ENCODE measurements at regions not wholly inside any gene's neighbourhood (a gene's known extent, or its start where the extent isn't known, plus 50 kb on each side); places are given as distances from the start of the nearest gene placed in this dataset.

DNA sequence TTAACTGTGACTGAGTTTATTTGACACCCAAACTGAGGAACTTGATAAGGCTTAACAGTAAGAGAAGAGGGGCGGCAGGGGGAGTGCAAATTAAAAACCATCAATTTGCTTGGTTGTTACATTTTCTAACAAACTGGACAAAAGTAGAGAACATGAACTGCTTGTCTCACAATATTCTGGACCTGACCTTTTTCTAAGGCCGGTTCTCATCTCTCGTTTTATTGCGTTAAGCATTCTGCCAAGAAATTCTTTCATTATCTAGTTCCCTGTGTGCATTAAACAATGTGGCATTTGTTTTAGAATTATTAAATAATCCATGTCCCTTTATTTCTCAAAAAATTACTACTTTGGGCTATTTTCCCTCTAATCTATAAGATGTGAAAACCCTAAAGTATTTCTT lies 565.2 kb upstream of the PKDCC start:
- Histone ChIP-seq H3K4me3 (no peak overlapping the region), H3K27me3 (no peaks in the 10 kb centered on the region), H3K27ac (no peak overlapping the region), H3K36me3 (no peaks in the 10 kb centered on the region), H3K9me3 (no peaks in the 10 kb centered on the region), H3K4me1 (peaks cover 0 to 7% of the 10 kb centered on the region in 2 donors)
- DNase-seq (ENCODE audit: low spot score in 2 of 2) = no peak
- TF ChIP-seq CTCF (IDR thresholded peaks at IDR 0.05) = no peak
- intact Hi-C loops (cut with DNase I) = no loop called here

DNA sequence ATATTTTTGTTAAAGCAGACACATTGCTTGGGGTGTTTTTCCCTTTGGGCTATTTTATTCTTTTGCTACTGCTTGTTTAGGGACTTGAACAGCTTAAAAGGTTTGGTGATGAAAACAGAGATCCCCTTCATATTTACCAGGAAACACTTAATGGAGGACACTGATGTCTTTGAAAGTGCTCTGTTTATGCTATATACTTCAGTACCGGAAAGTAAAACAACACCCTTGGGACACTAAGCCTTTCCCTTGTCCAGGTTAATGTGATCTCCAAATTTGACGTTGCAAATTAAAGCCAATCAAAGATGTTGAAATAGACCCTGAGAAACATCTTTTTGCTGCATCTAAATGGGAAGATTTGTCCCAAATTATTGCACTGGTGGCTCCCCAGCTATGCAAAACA lies 564.6 kb upstream of the PKDCC start:
- Histone ChIP-seq H3K36me3 (no peaks in the 10 kb centered on the region), H3K27ac (no peak overlapping the region), H3K4me3 (no peak overlapping the region), H3K27me3 (no peaks in the 10 kb centered on the region), H3K9me3 (no peaks in the 10 kb centered on the region), H3K4me1 (peaks cover 3 to 12% of the 10 kb centered on the region in 2 donors)
- TF ChIP-seq CTCF (IDR thresholded peaks at IDR 0.05) = no peak
- DNase-seq (ENCODE audit: low spot score in 2 of 2) = no peak
- intact Hi-C loops (cut with DNase I) = no loop called here

- no peak for DNase-seq (ENCODE audit: low spot score in 2 of 2)
- H3K36me3 ChIP-seq = no peaks in the 10 kb centered on the region
- no peak for TF ChIP-seq CTCF (IDR thresholded peaks at IDR 0.05)
- no peak overlapping the region for H3K4me3 ChIP-seq
- no peak overlapping the region for H3K27ac ChIP-seq
- no peaks in the 10 kb centered on the region for H3K27me3 ChIP-seq
- intact Hi-C loops (cut with DNase I) = no loop called here
- H3K4me1 ChIP-seq = peaks cover 3 to 18% of the 10 kb centered on the region in 2 donors
- no peaks in the 10 kb centered on the region for H3K9me3 ChIP-seq
These were observed 563.6 kb upstream of the PKDCC start for GRCh38 chr2:41483982-41484857.

DNA sequence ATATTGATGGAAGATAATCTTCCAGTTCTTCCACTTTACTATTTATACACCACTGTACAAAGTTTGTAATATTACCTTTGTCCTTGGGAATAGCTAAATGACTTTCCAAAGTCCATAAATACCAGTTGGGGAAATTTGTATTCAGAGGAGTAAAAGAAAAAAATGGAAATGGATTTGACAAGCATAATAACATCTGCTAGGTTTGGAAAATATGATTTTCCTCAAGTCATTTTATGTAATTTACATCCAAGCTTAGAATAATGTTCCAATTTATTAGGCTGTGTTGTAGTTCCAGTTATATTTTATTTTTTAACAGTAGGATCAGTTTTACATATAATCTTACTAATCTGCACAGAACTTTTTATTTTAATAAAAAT lies 563.0 kb upstream of the PKDCC start:
- intact Hi-C loops (cut with DNase I) = no loop called here
- Histone ChIP-seq H3K4me1 (peaks cover 3 to 18% of the 10 kb centered on the region in 2 donors), H3K27me3 (no peaks in the 10 kb centered on the region), H3K36me3 (no peaks in the 10 kb centered on the region), H3K9me3 (no peaks in the 10 kb centered on the region), H3K27ac (no peak overlapping the region), H3K4me3 (no peak overlapping the region)
- no peak for DNase-seq (ENCODE audit: low spot score in 2 of 2)
- no peak for TF ChIP-seq CTCF (IDR thresholded peaks at IDR 0.05)

DNA sequence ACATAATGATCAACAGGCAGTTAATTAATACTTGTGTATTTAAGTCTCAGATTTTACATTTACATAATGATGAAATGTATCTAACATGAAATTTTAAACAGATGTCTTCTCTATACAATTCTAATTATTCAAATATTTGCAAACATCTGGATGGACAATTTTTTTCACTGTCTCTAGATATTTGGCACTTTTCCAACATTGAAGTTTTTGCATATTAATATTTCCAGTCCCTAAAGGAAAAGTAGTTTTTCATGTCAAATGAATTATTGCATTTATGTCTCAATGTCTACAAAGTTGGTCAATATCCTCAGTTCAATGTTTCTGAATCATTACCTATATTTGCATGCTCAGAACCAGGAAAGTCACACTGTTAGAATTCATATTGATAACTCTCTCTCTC lies 560.9 kb upstream of the PKDCC start:
- TF ChIP-seq CTCF (IDR thresholded peaks at IDR 0.05) = no peak
- no peaks in the 10 kb centered on the region for H3K27me3 ChIP-seq
- H3K9me3 ChIP-seq = no peaks in the 10 kb centered on the region
- intact Hi-C loops (cut with DNase I) = no loop called here
- no peak overlapping the region for H3K27ac ChIP-seq
- no peak for DNase-seq (ENCODE audit: low spot score in 2 of 2)
- H3K36me3 ChIP-seq = no peaks in the 10 kb centered on the region
- no peak overlapping the region for H3K4me3 ChIP-seq
- H3K4me1 ChIP-seq = peaks cover 3 to 18% of the 10 kb centered on the region in 2 donors

Measured in ascending aorta (tissue), 2 donors.